HepG2 (cell line): ENCODE measurements at regions not wholly inside any gene's neighbourhood (a gene's known extent, or its start where the extent isn't known, plus 50 kb on each side); places are given as distances from the start of the nearest gene placed in this dataset.

Experiments
- ATAC-seq: fragments of 200-7000 bp; cut with Tn5 transposase; 3 replicates; pipeline ENCODE4 v1.9.1; 2020; ENCODE audit warnings: mild to moderate bottlenecking, moderate library complexity
- BruUV-seq: library from RNA; stranded (reverse); fragments of 400-500 nt; replicated peaks from 2 replicates; lab custom pipeline; 2021; lab: Mats Ljungman, UMichigan
- CTCF ChIA-PET: fragments of 300-600 bp; formaldehyde crosslinking; extraction: SDS; loops from one replicate; lab custom pipeline; 2021; ENCODE audit warnings: low total read pairs, inconsistent platforms, low intra/inter-chr PET ratio; lab: Yijun Ruan, JAX
- POLR2A ChIA-PET: fragments of 350-600 bp; sonication (Branson Sonifier 250); formaldehyde crosslinking; loops from one replicate; lab custom pipeline; 2020; ENCODE audit warnings: antibody characterized with exemption, inconsistent platforms; lab: Yijun Ruan, JAX
- DNase-seq: peaks from one replicate; pipeline ENCODE4 v3.0.0-alpha.2; 2015; ENCODE audit warnings: low spot score
- FAIRE-seq: peaks from 3 replicates; lab custom pipeline; 2011; peaks lifted over from hg19 to GRCh38; lab: Jason Lieb, UNC
- H2AFZ ChIP-seq: one replicate; pipeline ENCODE4 v1.6.1; 2011; ENCODE audit warnings: low read length, inconsistent platforms
- H3K27ac ChIP-seq: fragments of 300-600 bp; 3 replicates; pipeline ENCODE4 v1.8.0; 2011; ENCODE audit warnings: mixed run types, mild to moderate bottlenecking, mixed read lengths, low read length, inconsistent platforms; ENCODE audit not compliant: insufficient read depth; ENCODE audit errors: extremely low read length
- H3K27me3 ChIP-seq, 2 experiments: fragments of 200-600 bp in 1 of 2; 2 replicates in 1 of 2; 3 replicates in 1 of 2; pipeline versions ENCODE4 v1.6.0 to v1.8.0; 2011; ENCODE audit warnings: low read length in 2 of 2, mild to moderate bottlenecking in 2 of 2, moderate library complexity in 2 of 2, inconsistent platforms in 1 of 2; ENCODE audit not compliant: insufficient read depth in 2 of 2, control insufficient read depth in 1 of 2
- H3K36me3 ChIP-seq, 2 experiments: fragments of 200-600 bp in 1 of 2; replicated peaks in 1 of 2; 2 replicates in 1 of 2; 3 replicates in 1 of 2; pipeline versions ENCODE4 v1.5.1 to v1.8.0; 2011; ENCODE audit warnings: low read length in 2 of 2, inconsistent platforms in 1 of 2; ENCODE audit not compliant: insufficient read depth in 2 of 2, control insufficient read depth in 1 of 2
- H3K4me1 ChIP-seq: 2 replicates; pipeline ENCODE4 v1.5.1; 2012; ENCODE audit warnings: low read length, inconsistent platforms; ENCODE audit not compliant: insufficient read depth
- H3K4me2 ChIP-seq: 2 replicates; pipeline ENCODE4 v1.6.0; 2011; ENCODE audit warnings: low read depth, low read length, inconsistent platforms
- H3K4me3 ChIP-seq, 3 experiments: fragments of 200-600 bp in 1 of 3; sonication (generic), shearing (Covaris generic) in 1 of 3; replicated peaks in 1 of 3; 2 replicates each; pipeline ENCODE4 v1.5.1; 2011 to 2016; ENCODE audit warnings: low read length in 3 of 3, inconsistent platforms in 2 of 3, low read depth in 2 of 3, mild to moderate bottlenecking in 2 of 3, control low read depth in 1 of 3, mixed read lengths in 1 of 3; ENCODE audit not compliant: insufficient read depth in 1 of 3
- H3K79me2 ChIP-seq: one replicate; pipeline ENCODE4 v1.6.1; 2011; ENCODE audit warnings: low read length, inconsistent platforms; ENCODE audit not compliant: insufficient read depth
- H3K9ac ChIP-seq: 2 replicates; pipeline ENCODE4 v1.6.0; 2011; ENCODE audit warnings: mild to moderate bottlenecking, low read depth, low read length, inconsistent platforms; ENCODE audit not compliant: insufficient read depth
- H3K9me3 ChIP-seq: 2 replicates; pipeline ENCODE4 v1.5.1; 2012; ENCODE audit warnings: mild to moderate bottlenecking, low read length
- H4K20me1 ChIP-seq: 2 replicates; pipeline ENCODE4 v1.6.0; 2011; ENCODE audit warnings: inconsistent platforms, mild to moderate bottlenecking, low read length, moderate library complexity; ENCODE audit not compliant: insufficient read depth
- ATRX ChIP-seq: sonication (generic); formaldehyde crosslinking; IDR thresholded peaks from 2 replicates; pipeline ENCODE4 v1.4.0; 2020; ENCODE audit warnings: missing genetic modification reagents, borderline replicate concordance
- ESRRA ChIP-seq: sonication (generic); formaldehyde crosslinking; IDR thresholded peaks from 2 replicates; pipeline ENCODE4 v1.5.1; 2020; ENCODE audit warnings: mild to moderate bottlenecking, low read depth, missing genetic modification reagents
- JDP2 ChIP-seq: sonication (generic); formaldehyde crosslinking; IDR thresholded peaks from 2 replicates; pipeline ENCODE4 v1.8.1; 2022; ENCODE audit warnings: missing genetic modification reagents, borderline replicate concordance
- REXO4 ChIP-seq: sonication (generic); formaldehyde crosslinking; IDR thresholded peaks from 2 replicates; pipeline ENCODE4 v1.8.0; 2022; ENCODE audit warnings: missing genetic modification reagents, mild to moderate bottlenecking, borderline replicate concordance
- SAFB2 ChIP-seq: sonication (generic); formaldehyde crosslinking; IDR thresholded peaks from 2 replicates; pipeline ENCODE4 v1.5.1; 2020; ENCODE audit warnings: missing genetic modification reagents, low read depth, mild to moderate bottlenecking, borderline replicate concordance
- SMAD1 ChIP-seq: sonication (generic); formaldehyde crosslinking; IDR thresholded peaks from 2 replicates; pipeline ENCODE4 v1.4.0; 2020; ENCODE audit warnings: missing genetic modification reagents, low read depth, mild to moderate bottlenecking, borderline replicate concordance
- SNAPC2 ChIP-seq: sonication (generic); formaldehyde crosslinking; IDR thresholded peaks from 2 replicates; pipeline ENCODE4 v1.8.1; 2022; ENCODE audit warnings: mild to moderate bottlenecking, missing genetic modification reagents
- TBX2 ChIP-seq: sonication (generic); formaldehyde crosslinking; IDR thresholded peaks from 2 replicates; pipeline ENCODE4 v1.5.0; 2020; ENCODE audit warnings: missing genetic modification reagents, mild to moderate bottlenecking, borderline replicate concordance
- ZNF263 ChIP-seq: sonication (generic); formaldehyde crosslinking; IDR thresholded peaks from 2 replicates; pipeline ENCODE4 v1.4.0; 2020; ENCODE audit warnings: missing genetic modification reagents
- ZNF737 ChIP-seq: sonication (generic); formaldehyde crosslinking; IDR thresholded peaks from 2 replicates; pipeline ENCODE4 v1.5.0; 2020; ENCODE audit warnings: missing genetic modification reagents, mild to moderate bottlenecking, borderline replicate concordance
- ZNF776 ChIP-seq: sonication (generic); formaldehyde crosslinking; IDR thresholded peaks from 2 replicates; pipeline ENCODE4 v1.4.0; 2020; ENCODE audit warnings: mild to moderate bottlenecking, missing genetic modification reagents
- ZNF788 ChIP-seq: sonication (generic); formaldehyde crosslinking; IDR thresholded peaks from 2 replicates; pipeline ENCODE4 v1.5.0; 2020; ENCODE audit warnings: mild to moderate bottlenecking, missing genetic modification reagents, borderline replicate concordance
- ZNF816 ChIP-seq: sonication (generic); formaldehyde crosslinking; IDR thresholded peaks from 2 replicates; pipeline ENCODE4 v1.8.0; 2022; ENCODE audit warnings: missing genetic modification reagents, mild to moderate bottlenecking, borderline replicate concordance
- WGBS: methylation state at CpG from one replicate; pipeline ENCODE4 v1.1.6; 2017; ENCODE audit warnings: low lambda C conversion rate; 5-methylcytosine and 5-hydroxymethylcytosine counted together
- in situ Hi-C: cut with HindIII; loops from 2 replicates; pipeline ENCODE4 v1.10.0; 2017; ENCODE audit warnings: low pct_unique_long_range_greater_than_20kb; ENCODE audit not compliant: extremely low pct_ligation_motif_present
- intact Hi-C: fragments of 100-400 bp; cut with micrococcal nuclease; formaldehyde crosslinking; loops from one replicate; pipeline ENCODE4 v1.10.0; 2022; ENCODE audit not compliant: unreplicated experiment

DNA sequence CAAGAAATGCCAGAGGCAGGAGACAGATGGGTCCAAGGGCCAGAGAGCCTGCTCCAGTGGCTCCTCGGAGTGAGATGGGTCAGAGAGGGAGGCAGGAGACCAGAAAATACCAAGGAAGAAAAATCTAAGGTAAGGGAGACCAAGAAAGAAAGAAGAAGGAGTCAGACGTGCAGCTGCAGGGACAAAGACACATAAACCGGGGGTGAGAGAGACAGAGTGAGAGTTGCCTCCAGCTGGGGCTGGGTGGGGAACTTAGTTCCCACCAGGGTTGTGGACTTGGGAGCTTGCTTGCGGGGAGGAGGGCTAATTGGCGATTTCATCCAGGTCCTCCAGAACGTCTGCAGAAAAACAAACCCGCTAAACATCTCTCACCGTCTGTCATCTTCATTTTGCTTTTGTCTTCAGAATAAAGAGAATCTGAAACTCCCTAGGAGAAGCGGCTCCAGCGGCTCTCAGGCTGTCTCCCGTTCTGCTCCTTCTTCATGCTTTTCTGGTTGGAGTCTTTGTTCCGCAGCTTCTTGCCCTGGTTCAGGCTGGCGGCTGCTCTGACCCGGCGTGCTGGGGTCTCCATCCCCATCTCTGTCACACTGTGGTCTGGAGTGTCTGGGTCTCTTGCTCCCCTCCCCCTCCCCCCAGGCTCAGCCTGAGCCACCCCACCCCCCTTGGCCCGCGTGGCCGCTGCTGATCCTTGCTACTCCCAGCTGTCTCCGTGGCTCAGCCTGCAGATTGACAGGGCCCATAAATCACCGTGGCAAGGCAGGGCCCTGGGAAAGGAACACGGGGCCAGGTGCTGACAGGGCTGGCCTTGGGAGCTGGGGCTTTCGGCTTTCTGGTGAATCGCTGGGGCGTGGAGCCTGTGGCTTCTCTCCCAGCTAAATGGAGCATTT is 66.6 kb downstream of the UBIAD1 start:
- DNase-seq: no peak
- H3K4me3 ChIP-seq: no peak overlapping the region
- WGBS: 23% methylated on average over 21 of the region's 24 CpGs
- in situ Hi-C loops: loop anchor here (5.0 kb wide), 1 partner anchor 303 kb away; no protein-coding TSS in a partner anchor
- no peak overlapping the region for H3K27ac ChIP-seq
- H3K36me3 ChIP-seq: no peaks in the 10 kb centered on the region
- FAIRE-seq: no peak
- POLR2A ChIA-PET: interaction anchor here (0.6 kb wide), 2 partner anchors 70 to 324 kb away, joined by 3 read pairs; partner anchors contain the start of gene FBXO6
- 0 out of 2 replicates have a peak, but pooled peaks cover under 1% of the 10 kb centered on the region for H3K4me1 ChIP-seq
- no peak for ATAC-seq
- peaks cover 11 to 61% of the 10 kb centered on the region in 2 experiments for H3K27me3 ChIP-seq
- no peak overlapping the region for H3K4me2 ChIP-seq
- no peaks in the 10 kb centered on the region for H3K9me3 ChIP-seq
- H3K79me2 ChIP-seq: no peaks in the 10 kb centered on the region
- no TSS peak for BruUV-seq
- TF ChIP-seq SMAD1 (CRISPR knock-in tag): no peak
- TF ChIP-seq ATRX: no peak
- TF ChIP-seq REXO4 (CRISPR knock-in tag): no peak
- TF ChIP-seq ZNF776 (CRISPR knock-in tag): no peak
- TF ChIP-seq ZNF737: no peak
- no peak for TF ChIP-seq ZNF816
- no peak for TF ChIP-seq TBX2 (CRISPR knock-in tag)
- TF ChIP-seq JDP2 (CRISPR knock-in tag): no peak
- no peak for TF ChIP-seq ZNF263 (CRISPR knock-in tag)
- no peak for TF ChIP-seq ESRRA (CRISPR knock-in tag)
- no peak for TF ChIP-seq ZNF788 (CRISPR knock-in tag)
- no peak for TF ChIP-seq SNAPC2 (CRISPR knock-in tag)
- TF ChIP-seq SAFB2 (CRISPR knock-in tag): no peak
- TF ChIP-seq, all 625 proteins: peak for 0
- no peak overlapping the region for H3K9ac ChIP-seq
- CTCF ChIA-PET: no interaction called here
- no peaks in the 10 kb centered on the region for H4K20me1 ChIP-seq
- intact Hi-C loops: no loop called here
- H2AFZ ChIP-seq: no peak overlapping the region
